Vagina (tissue), 2 donors: ENCODE measurements at regions not wholly inside any gene's neighbourhood (a gene's known extent, or its start where the extent isn't known, plus 50 kb on each side); places are given as distances from the start of the nearest gene placed in this dataset.

Experiments used
- CTCF ChIP-seq, 3 experiments: fragments of 450-650 bp in 2 of 3; fragments of 200-600 bp in 1 of 3; sonication (generic) in 1 of 3; IDR thresholded peaks; one replicate each; pipeline ENCODE4 v1.5.1; 2017 to 2019; ENCODE audit warnings: antibody characterized with exemption in 3 of 3, mild to moderate bottlenecking in 2 of 3, moderate library complexity in 2 of 3
- POLR2A ChIP-seq, 2 donors: fragments of 450-650 bp; IDR thresholded peaks; one replicate each; pipeline ENCODE4 v1.6.1; 2017; ENCODE audit warnings: antibody characterized with exemption in 2 of 2, mild to moderate bottlenecking in 2 of 2, moderate library complexity in 2 of 2

- TF ChIP-seq CTCF (IDR thresholded peaks at IDR 0.05), result no peak
- TF ChIP-seq POLR2A (IDR thresholded peaks at IDR 0.05), result no peak
Measured at GRCh38 chr12:85422762-85423161, 142.7 kb downstream of the ALX1 start.
